Brain microvascular endothelial cell (primary cell): ENCODE measurements at regions not wholly inside any gene's neighbourhood (a gene's known extent, or its start where the extent isn't known, plus 50 kb on each side); places are given as distances from the start of the nearest gene placed in this dataset.
A peak's percentile ranks its signal among the peaks of the same experiment; 100 is the strongest.
"Not testable (repeated sequence)": the region's sequence is repeated elsewhere in the genome, so short reads cannot be mapped to it uniquely, and the experiment has no call there.

Source experiments
- DNase-seq: peaks from one replicate; pipeline ENCODE4 v3.0.0-alpha.2; 2020
- H3K27ac ChIP-seq: fragments of 250-450 bp; sonication (Bioruptor Pico); 2 replicates; pipeline ENCODE4 v1.5.1; 2020; ENCODE audit warnings: mild to moderate bottlenecking, moderate library complexity
- H3K27me3 ChIP-seq: fragments of 250-450 bp; sonication (Bioruptor Pico); replicated peaks from 2 replicates; pipeline ENCODE4 v1.5.1; 2020; ENCODE audit warnings: mild to moderate bottlenecking
- H3K36me3 ChIP-seq: fragments of 250-450 bp; sonication (Bioruptor Pico); replicated peaks from 2 replicates; pipeline ENCODE4 v1.5.1; 2020; ENCODE audit warnings: mild to moderate bottlenecking
- H3K4me3 ChIP-seq: 2 replicates; pipeline ENCODE4 v1.5.1; 2011; ENCODE audit warnings: low read depth, mild to moderate bottlenecking, control low read depth, low read length, moderate library complexity
- in situ Hi-C: cut with HindIII; loops from 2 replicates; pipeline ENCODE4 v1.10.0; 2017; ENCODE audit warnings: low sequenced_read_pairs, low pct_ligation_motif_present
- TF ChIP-seq, protein P1 (sequence below): IDR thresholded peaks from 2 replicates; pipeline ENCODE4 v1.5.1; 2011; ENCODE audit warnings: low read depth, mild to moderate bottlenecking, moderate library complexity, low read length, control low read depth, inconsistent platforms; ENCODE audit errors: missing control alignments

DNA sequence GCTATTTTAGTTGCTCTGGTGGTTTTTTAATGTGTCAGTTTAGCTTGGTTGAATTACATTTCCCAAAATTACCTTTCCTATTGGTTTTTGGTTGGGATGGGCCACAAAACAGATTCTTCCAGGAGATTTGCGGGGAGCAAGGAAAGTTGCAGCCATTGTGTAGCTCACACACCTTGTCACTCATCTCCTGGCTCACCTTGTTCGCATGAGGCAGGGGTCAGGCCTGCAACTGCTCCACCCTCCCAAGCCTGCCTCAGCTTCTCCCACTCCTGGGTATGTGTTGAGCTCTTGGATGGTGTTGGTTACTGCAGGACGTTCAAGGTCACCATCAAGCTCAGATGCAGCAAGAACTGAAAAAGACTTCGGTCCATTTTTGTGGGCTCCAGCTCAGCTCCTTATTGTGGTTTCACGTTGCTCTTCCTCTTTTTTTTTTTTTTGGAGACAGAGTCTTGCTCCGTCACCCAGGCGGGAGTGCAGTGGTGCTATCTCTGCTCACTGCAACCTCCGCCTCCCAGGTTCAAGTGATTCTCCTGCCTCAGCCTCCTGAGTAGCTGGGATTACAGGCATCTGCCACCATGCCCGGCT lies 95.6 kb upstream of the METTL14 start:
- no peaks in the 10 kb centered on the region for H3K36me3 ChIP-seq
- no peak for DNase-seq
- no peaks in the 10 kb centered on the region for H3K27me3 ChIP-seq
- TF ChIP-seq, protein P1, sequence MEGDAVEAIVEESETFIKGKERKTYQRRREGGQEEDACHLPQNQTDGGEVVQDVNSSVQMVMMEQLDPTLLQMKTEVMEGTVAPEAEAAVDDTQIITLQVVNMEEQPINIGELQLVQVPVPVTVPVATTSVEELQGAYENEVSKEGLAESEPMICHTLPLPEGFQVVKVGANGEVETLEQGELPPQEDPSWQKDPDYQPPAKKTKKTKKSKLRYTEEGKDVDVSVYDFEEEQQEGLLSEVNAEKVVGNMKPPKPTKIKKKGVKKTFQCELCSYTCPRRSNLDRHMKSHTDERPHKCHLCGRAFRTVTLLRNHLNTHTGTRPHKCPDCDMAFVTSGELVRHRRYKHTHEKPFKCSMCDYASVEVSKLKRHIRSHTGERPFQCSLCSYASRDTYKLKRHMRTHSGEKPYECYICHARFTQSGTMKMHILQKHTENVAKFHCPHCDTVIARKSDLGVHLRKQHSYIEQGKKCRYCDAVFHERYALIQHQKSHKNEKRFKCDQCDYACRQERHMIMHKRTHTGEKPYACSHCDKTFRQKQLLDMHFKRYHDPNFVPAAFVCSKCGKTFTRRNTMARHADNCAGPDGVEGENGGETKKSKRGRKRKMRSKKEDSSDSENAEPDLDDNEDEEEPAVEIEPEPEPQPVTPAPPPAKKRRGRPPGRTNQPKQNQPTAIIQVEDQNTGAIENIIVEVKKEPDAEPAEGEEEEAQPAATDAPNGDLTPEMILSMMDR: no peak
- no peak overlapping the region for H3K27ac ChIP-seq
- H3K4me3 ChIP-seq: no peak overlapping the region
- in situ Hi-C loops: no loop called here

DNA sequence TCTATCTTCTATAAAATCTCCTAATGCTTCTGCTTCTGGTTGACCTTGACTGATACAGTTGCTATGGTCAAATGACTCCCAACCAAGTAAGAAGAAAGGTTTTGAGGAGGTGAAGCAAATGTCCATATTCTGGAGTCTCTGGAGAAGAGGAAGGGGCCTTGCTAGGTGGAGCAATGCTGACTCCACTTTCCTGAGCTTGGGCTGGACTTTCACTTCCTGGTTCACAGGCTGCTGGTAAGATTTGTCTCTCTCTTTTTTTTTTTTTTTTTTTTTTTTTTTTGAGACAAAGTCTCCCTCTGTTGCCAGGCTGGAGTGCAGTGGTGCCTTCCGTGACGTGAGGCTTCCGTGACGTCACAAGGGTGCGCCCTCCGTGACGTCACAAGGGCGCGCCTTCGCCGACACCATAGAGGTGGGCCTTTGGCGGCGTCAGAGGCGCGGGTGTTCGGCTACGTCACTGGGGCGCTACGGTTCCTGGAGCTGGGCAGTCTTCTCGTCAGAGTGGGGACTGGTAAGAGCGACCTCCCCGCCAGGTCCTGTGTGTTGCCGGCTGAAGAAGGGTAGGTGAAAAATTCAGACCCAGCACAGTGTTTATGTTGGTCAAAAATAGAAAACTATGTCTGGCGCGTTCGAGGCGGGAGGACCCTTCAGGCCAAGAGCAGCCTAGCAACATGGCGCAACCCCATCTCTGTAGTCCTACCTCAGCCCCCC lies 93.7 kb upstream of the METTL14 start:
- in situ Hi-C loops, H3K36me3 ChIP-seq, H3K27me3 ChIP-seq: not testable (repeated sequence)
- Histone ChIP-seq H3K27ac (peak overlapping the region; percentile 95), H3K4me3 (peak overlapping the region; percentile 67)
- peak; percentile 93 for DNase-seq

DNA sequence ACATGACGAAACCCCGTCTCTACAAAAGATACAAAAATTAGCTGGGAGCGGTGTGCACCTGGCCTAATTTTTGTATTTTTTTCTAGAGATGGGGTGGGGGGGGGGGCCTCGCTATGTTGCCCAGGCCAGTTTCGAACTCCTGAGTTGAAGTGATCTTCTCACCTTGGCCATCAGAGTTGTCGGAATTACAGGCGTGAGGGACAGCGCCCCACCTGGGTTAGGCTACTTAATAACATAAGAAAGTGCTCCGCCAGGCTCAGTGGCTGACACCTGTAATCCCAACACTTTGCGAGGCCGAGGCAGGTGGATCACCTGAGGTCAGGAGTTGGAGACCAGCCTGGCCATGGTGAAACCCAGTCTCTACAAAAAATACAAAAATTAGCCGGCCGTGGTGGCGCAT lies 92.9 kb upstream of the METTL14 start:
- H3K36me3 ChIP-seq, in situ Hi-C loops, DNase-seq, H3K27me3 ChIP-seq: not testable (repeated sequence)
- H3K27ac ChIP-seq: peak overlapping the region; percentile 95
- peak overlapping the region; percentile 67 for H3K4me3 ChIP-seq

DNA sequence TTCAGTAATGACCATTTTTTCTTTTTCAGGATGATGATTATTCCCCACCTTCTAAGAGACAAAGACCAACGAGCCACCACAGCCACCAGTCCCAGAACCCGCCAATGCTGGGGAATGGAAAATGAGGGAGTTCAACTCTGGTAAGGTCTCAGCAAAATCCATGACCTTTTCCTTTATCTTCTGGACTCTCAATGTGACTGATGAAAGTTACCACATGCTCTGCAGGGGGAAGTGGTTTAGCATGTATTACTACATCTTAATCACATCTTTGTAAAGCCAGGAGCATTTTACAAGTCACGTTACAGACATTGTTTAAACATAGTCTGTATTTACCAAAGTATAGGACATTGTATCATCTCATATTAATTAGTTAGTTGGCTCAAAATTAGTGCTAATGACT lies 89.3 kb upstream of the METTL14 start:
- in situ Hi-C loops, H3K27me3 ChIP-seq, DNase-seq, H3K27ac ChIP-seq, H3K36me3 ChIP-seq, H3K4me3 ChIP-seq: not testable (repeated sequence)

DNA sequence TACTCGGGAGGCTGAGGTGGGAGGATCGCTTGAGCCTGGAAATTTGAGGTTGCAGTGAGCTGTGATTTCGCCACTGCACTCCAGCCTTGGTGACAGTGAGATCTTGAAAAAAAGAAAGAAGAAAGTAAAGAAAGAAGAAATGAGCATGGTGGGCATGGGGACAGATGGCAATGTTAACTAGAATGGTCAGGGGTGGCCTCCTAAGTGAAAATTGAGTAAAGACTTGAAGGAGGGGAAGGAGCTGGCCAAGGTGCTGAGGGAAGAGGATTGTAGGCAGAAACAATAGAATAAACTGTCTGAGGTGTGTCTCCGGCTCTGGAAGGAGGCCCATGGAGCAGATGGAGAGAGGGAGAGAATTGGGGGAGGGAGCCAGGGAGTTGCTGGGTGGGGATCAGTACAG lies 60.1 kb upstream of the METTL14 start:
- DNase-seq, H3K36me3 ChIP-seq, H3K27me3 ChIP-seq, H3K27ac ChIP-seq, in situ Hi-C loops, H3K4me3 ChIP-seq: not testable (repeated sequence)

DNA sequence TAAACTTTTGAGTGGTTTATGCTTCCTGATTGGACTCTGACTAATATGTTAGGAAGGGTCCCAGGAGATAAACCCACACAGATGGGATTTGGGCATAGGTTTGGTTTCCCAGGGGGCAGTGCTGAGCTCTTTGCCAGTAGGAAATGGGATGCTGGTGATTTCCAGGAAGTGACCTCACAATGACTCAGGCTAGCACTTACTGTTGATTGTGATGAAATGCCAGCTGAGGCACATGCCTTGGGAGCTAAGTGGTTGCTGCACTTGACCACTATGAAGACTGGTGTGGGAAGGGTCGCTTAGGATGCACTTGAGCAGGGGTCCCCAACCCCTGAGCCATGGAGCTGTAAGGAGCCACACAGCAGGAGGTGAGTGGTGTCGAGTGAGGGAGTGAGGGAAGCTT lies 55.5 kb upstream of the METTL14 start:
- H3K36me3 ChIP-seq, H3K4me3 ChIP-seq, H3K27me3 ChIP-seq, in situ Hi-C loops, H3K27ac ChIP-seq: not testable (repeated sequence)
- TF ChIP-seq, protein P1: peak; percentile 35
- DNase-seq: peak; percentile 70

DNA sequence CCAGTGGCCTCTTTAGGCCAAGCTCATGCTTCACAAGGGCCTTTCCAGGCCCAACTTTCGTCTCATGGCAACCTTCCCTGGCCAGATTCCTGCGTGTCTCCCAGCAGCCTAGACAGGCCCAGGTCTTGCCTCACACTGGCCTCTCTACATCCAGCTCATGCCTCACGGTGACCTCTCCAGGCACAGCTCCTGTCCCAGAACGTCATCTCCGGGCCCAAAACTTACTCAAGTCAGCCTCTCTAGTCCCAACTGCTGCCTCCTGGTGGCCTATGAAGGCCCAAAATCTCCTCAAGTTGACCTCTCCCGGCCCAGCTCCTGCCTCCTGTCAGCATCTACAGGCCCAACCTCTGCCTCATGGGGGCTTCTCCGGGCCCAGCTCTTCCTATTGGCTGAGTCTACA lies 54.3 kb upstream of the METTL14 start:
- in situ Hi-C loops, H3K36me3 ChIP-seq, DNase-seq, H3K27me3 ChIP-seq, H3K27ac ChIP-seq, H3K4me3 ChIP-seq: not testable (repeated sequence)

DNA sequence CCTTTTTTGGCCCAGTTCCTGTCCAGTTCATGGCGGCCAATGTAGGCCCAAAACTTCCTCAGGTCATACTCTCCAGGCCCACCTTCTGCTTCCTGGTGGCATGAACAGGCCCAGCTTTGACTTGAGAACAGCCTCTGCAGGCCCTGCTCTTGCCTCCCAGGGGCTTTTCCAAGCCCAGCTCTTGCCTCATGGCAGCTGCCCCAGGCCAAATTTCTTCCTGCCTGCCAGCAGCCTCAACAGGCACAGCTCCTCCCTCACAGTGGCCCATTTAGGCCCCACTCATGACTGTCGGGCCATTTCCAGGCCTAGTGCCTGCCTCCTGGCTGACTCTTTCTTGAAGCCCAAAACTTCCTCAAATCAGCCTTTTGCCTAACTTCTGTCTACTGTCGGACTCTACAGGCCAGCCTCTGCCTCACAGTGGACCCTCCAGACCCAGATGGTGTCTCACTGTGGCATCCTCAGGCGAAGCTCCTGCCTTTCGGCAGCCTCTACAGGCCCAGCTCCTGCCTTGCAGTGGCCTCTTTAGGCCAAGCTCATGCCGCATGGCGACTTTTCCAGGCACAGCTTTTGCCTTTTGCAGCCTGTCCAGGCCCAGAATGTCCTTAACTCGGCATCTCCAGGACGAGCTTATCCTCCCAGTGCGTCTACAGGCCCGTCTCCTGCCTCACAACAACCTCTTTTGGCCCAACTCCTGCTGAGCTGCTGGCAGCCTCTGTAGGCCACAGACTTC lies 53.7 kb upstream of the METTL14 start:
- H3K4me3 ChIP-seq, H3K36me3 ChIP-seq, H3K27me3 ChIP-seq, DNase-seq, in situ Hi-C loops, H3K27ac ChIP-seq: not testable (repeated sequence)

DNA sequence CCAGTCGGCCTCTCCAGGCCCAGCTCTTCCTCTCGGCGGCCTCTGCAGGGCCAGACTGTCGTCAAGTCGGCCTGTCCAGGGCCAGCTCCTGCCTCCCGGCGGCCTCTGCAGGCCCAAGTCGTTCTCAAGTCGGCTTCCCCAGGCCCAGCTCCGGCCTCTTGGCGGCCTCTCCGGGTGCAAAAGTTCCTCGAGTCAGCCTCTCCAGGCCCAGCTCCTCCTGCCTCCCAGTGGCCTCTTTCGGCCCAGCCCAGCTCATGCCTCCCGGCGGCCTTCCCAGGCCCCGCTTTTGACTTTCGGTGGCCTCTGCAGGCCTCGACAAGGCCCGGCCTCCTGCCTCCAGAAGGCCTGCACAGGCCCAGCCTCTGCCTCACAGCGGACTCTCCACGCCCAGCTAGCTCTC lies 51.7 kb upstream of the METTL14 start:
- H3K4me3 ChIP-seq, DNase-seq, H3K27ac ChIP-seq, H3K36me3 ChIP-seq, in situ Hi-C loops, H3K27me3 ChIP-seq: not testable (repeated sequence)

DNA sequence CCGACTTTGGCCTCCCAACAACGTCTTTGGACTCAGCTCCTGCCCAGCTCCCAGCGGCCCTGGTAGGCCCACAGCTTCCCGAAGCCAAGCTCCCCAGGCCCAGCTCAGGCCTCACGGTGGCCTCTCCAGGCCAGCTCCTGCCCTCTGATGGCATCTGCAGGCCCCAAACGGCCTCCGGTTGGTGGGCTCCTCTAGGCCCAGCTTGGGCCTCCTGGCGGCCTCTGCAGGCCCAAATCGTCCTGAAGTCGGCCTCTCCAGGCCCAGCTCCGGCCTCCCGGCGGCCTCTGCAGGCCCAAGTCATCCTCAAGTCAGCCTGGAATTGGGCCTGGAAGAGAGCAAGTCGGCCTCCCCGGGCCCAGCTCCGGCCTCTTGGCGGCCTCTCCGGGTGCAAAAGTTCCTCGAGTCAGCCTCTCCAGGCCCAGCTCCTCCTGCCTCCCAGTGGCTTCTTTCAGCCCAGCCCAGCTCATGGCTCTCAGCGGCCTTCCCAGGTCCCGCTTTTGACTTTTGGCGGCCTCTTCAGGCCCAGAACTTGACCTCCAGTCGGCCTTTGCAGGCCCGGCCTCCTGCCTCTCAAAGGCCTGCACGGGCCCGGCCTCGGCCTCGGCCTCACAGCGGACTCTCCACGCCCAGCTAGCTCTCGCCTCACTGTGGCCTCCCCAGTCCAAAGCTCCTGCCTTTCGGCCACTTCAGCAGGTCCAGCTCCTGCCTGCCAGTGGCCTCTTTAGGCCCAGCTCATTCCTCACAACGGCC lies 50.9 kb upstream of the METTL14 start:
- DNase-seq, H3K4me3 ChIP-seq, in situ Hi-C loops, H3K27me3 ChIP-seq, H3K27ac ChIP-seq, H3K36me3 ChIP-seq: not testable (repeated sequence)
